Neural progenitor cell (in vitro differentiated cells): ENCODE measurements at regions not wholly inside any gene's neighbourhood (a gene's known extent, or its start where the extent isn't known, plus 50 kb on each side); places are given as distances from the start of the nearest gene placed in this dataset.
A peak's percentile ranks its signal among the peaks of the same experiment; 100 is the strongest.

ENCODE experiments used
- DNase-seq: peaks from one replicate; pipeline ENCODE4 v3.0.0-alpha.2; 2016; ENCODE audit warnings: low spot score
- H2AFZ ChIP-seq: fragments of 200-600 bp; sonication (generic); replicated peaks from 2 replicates; pipeline ENCODE4 v1.6.1; 2016; ENCODE audit warnings: antibody characterized with exemption
- H3F3A ChIP-seq: fragments of 200-600 bp; sonication (generic); 2 replicates; pipeline ENCODE4 v1.6.1; 2016; ENCODE audit warnings: antibody characterized with exemption, low read depth
- H3K27ac ChIP-seq: fragments of 200-600 bp; sonication (generic); 2 replicates; pipeline ENCODE4 v1.5.1; 2016; ENCODE audit warnings: mild to moderate bottlenecking
- H3K27me3 ChIP-seq: fragments of 200-600 bp; sonication (generic); 2 replicates; pipeline ENCODE4 v1.6.1; 2016; ENCODE audit warnings: mild to moderate bottlenecking, moderate library complexity
- H3K36me3 ChIP-seq: fragments of 200-600 bp; sonication (generic); 2 replicates; pipeline ENCODE4 v1.5.1; 2016
- H3K4me1 ChIP-seq: fragments of 200-600 bp; sonication (generic); 2 replicates; pipeline ENCODE4 v1.6.1; 2016; ENCODE audit warnings: mixed run types
- H3K4me2 ChIP-seq: fragments of 200-600 bp; sonication (generic); 2 replicates; pipeline ENCODE4 v1.6.1; 2016
- H3K4me3 ChIP-seq: fragments of 200-600 bp; sonication (generic); 2 replicates; pipeline ENCODE4 v1.5.1; 2016
- H3K79me2 ChIP-seq: fragments of 200-600 bp; sonication (generic); 2 replicates; pipeline ENCODE4 v1.6.1; 2016; ENCODE audit warnings: low read depth
- H3K9ac ChIP-seq: fragments of 200-600 bp; sonication (generic); 2 replicates; pipeline ENCODE4 v1.6.1; 2016
- H3K9me3 ChIP-seq: fragments of 200-600 bp; sonication (generic); 2 replicates; pipeline ENCODE4 v1.5.1; 2016; ENCODE audit warnings: low read depth
- H4K20me1 ChIP-seq: fragments of 200-600 bp; sonication (generic); 2 replicates; pipeline ENCODE4 v1.6.1; 2016; ENCODE audit warnings: low read depth
- H3K27ac Mint-ChIP-seq: 3 replicates; pipeline ENCODE4 v1.8.0; 2021; ENCODE audit warnings: mixed read lengths
- H3K27me3 Mint-ChIP-seq: 2 replicates; pipeline ENCODE4 v1.8.0; 2022; ENCODE audit warnings: low read depth, mild to moderate bottlenecking, inconsistent platforms, moderate library complexity, mixed read lengths; ENCODE audit not compliant: insufficient read depth
- H3K36me3 Mint-ChIP-seq: 3 replicates; pipeline ENCODE4 v1.8.0; 2021; ENCODE audit warnings: mixed read lengths
- H3K4me1 Mint-ChIP-seq: 3 replicates; pipeline ENCODE4 v1.8.0; 2021; ENCODE audit warnings: mixed read lengths
- H3K4me3 Mint-ChIP-seq: 3 replicates; pipeline ENCODE4 v1.8.0; 2021; ENCODE audit warnings: mild to moderate bottlenecking, moderate library complexity, mixed read lengths
- H3K9me3 Mint-ChIP-seq: 3 replicates; pipeline ENCODE4 v1.8.0; 2020; ENCODE audit warnings: mixed read lengths
- CTCF ChIP-seq: fragments of 200-600 bp; sonication (generic); IDR thresholded peaks from 2 replicates; pipeline ENCODE4 v1.5.1; 2017; ENCODE audit warnings: antibody characterized with exemption, mild to moderate bottlenecking
- EZH2 ChIP-seq: fragments of 200-600 bp; sonication (generic); IDR thresholded peaks from 2 replicates; pipeline ENCODE4 v1.6.1; 2017; ENCODE audit warnings: antibody characterized with exemption, mild to moderate bottlenecking, moderate library complexity
- EZH2phosphoT487 ChIP-seq: fragments of 200-600 bp; sonication (generic); IDR thresholded peaks from 2 replicates; pipeline ENCODE4 v1.6.1; 2017; ENCODE audit warnings: antibody characterized with exemption

GRCh38 chr11:29023761-29024160 is 915.6 kb downstream of the METTL15 start:
- Mint-ChIP-seq H3K4me1 (no peaks in the 10 kb centered on the region), H3K27me3 (no peaks in the 10 kb centered on the region), H3K4me3 (no peak overlapping the region), H3K36me3 (no peaks in the 10 kb centered on the region), H3K9me3 (peaks cover 3% of the 10 kb centered on the region), H3K27ac (no peak overlapping the region)
- Histone ChIP-seq H3K4me3 (no peak overlapping the region), H3K9ac (no peak overlapping the region), H3K36me3 (no peaks in the 10 kb centered on the region), H3K4me2 (no peak overlapping the region), H3K9me3 (peaks cover 2% of the 10 kb centered on the region), H2AFZ (no peak overlapping the region), H3F3A (no peaks in the 10 kb centered on the region), H3K27ac (no peak overlapping the region), H3K27me3 (no peaks in the 10 kb centered on the region), H3K79me2 (no peaks in the 10 kb centered on the region), H3K4me1 (no peaks in the 10 kb centered on the region), H4K20me1 (no peaks in the 10 kb centered on the region)
- no peak for TF ChIP-seq EZH2phosphoT487
- no peak for DNase-seq

GRCh38 chr11:29022676-29023075 is 914.5 kb downstream of the METTL15 start:
- no peaks in the 10 kb centered on the region for H3F3A ChIP-seq
- H3K4me3 ChIP-seq: no peak overlapping the region
- Mint-ChIP-seq H3K4me1 (no peaks in the 10 kb centered on the region), H3K9me3 (no peaks in the 10 kb centered on the region), H3K36me3 (no peaks in the 10 kb centered on the region), H3K4me3 (no peak overlapping the region), H3K27ac (no peak overlapping the region), H3K27me3 (no peaks in the 10 kb centered on the region)
- DNase-seq: no peak
- H3K4me1 ChIP-seq: no peaks in the 10 kb centered on the region
- H3K9ac ChIP-seq: no peak overlapping the region
- H3K4me2 ChIP-seq: no peak overlapping the region
- H3K79me2 ChIP-seq: no peaks in the 10 kb centered on the region
- H3K36me3 ChIP-seq: no peaks in the 10 kb centered on the region
- H3K27me3 ChIP-seq: no peaks in the 10 kb centered on the region
- H4K20me1 ChIP-seq: no peaks in the 10 kb centered on the region
- no peak overlapping the region for H3K27ac ChIP-seq
- H3K9me3 ChIP-seq: no peaks in the 10 kb centered on the region
- no peak for TF ChIP-seq EZH2phosphoT487
- TF ChIP-seq EZH2: no peak
- no peak for TF ChIP-seq CTCF
- no peak overlapping the region for H2AFZ ChIP-seq

GRCh38 chr11:29019960-29020683 is 911.9 kb downstream of the METTL15 start:
- H3K4me1 Mint-ChIP-seq: no peaks in the 10 kb centered on the region
- H3K27me3 Mint-ChIP-seq: no peaks in the 10 kb centered on the region
- Histone ChIP-seq H3K27ac (no peak overlapping the region), H3K79me2 (no peaks in the 10 kb centered on the region), H3K9me3 (no peaks in the 10 kb centered on the region), H3K36me3 (no peaks in the 10 kb centered on the region), H4K20me1 (no peaks in the 10 kb centered on the region), H3K27me3 (no peaks in the 10 kb centered on the region), H3K4me3 (no peak overlapping the region), H3F3A (no peaks in the 10 kb centered on the region), H3K9ac (no peak overlapping the region), H3K4me1 (no peaks in the 10 kb centered on the region), H3K4me2 (no peak overlapping the region), H2AFZ (peak overlapping the region; percentile 1)
- peak; percentile 53 for DNase-seq
- H3K4me3 Mint-ChIP-seq: no peak overlapping the region
- peak; percentile 66 for TF ChIP-seq CTCF
- TF ChIP-seq EZH2phosphoT487: no peak
- no peaks in the 10 kb centered on the region for H3K9me3 Mint-ChIP-seq
- no peaks in the 10 kb centered on the region for H3K36me3 Mint-ChIP-seq
- no peak overlapping the region for H3K27ac Mint-ChIP-seq

- H3K36me3 Mint-ChIP-seq: no peaks in the 10 kb centered on the region
- Histone ChIP-seq H3K79me2 (no peaks in the 10 kb centered on the region), H3K27me3 (no peaks in the 10 kb centered on the region), H2AFZ (no peak overlapping the region), H3K36me3 (no peaks in the 10 kb centered on the region), H3K9me3 (no peaks in the 10 kb centered on the region), H3K4me3 (no peak overlapping the region), H3F3A (no peaks in the 10 kb centered on the region), H3K27ac (no peak overlapping the region), H3K4me2 (no peak overlapping the region), H4K20me1 (no peaks in the 10 kb centered on the region), H3K9ac (no peak overlapping the region), H3K4me1 (no peaks in the 10 kb centered on the region)
- TF ChIP-seq EZH2: no peak
- no peak for TF ChIP-seq EZH2phosphoT487
- TF ChIP-seq CTCF: no peak
- no peaks in the 10 kb centered on the region for H3K27me3 Mint-ChIP-seq
- no peaks in the 10 kb centered on the region for H3K9me3 Mint-ChIP-seq
- no peak overlapping the region for H3K27ac Mint-ChIP-seq
- DNase-seq: no peak
- no peaks in the 10 kb centered on the region for H3K4me1 Mint-ChIP-seq
- no peak overlapping the region for H3K4me3 Mint-ChIP-seq
Observed at GRCh38 chr11:29018631-29019030, 910.4 kb downstream of the METTL15 start.
